ENCODE measurements at regions not wholly inside any gene's neighbourhood (a gene's known extent, or its start where the extent isn't known, plus 50 kb on each side); places are given as distances from the start of the nearest gene placed in this dataset.

GRCh38 chr17:14752011-14752410 lies 451.1 kb downstream of the HS3ST3B1 start:
- H2AFZ ChIP-seq = no peak overlapping the region
- 70% methylated on average over 2 of the region's 2 CpGs for WGBS (ENCODE audit: low lambda C conversion rate, missing lambda C conversion rate)
- no peak overlapping the region for H3K4me2 ChIP-seq
- H3K9me3 ChIP-seq (ENCODE audit: low read depth) = no peaks in the 10 kb centered on the region
- H3K27me3 ChIP-seq = no peaks in the 10 kb centered on the region
- H4K20me1 ChIP-seq (ENCODE audit: insufficient read depth, poor library complexity, severe bottlenecking) = no peaks in the 10 kb centered on the region
- H3K36me3 ChIP-seq (replicated peaks; ENCODE audit: insufficient read depth, low read depth) = no peaks in the 10 kb centered on the region
- no peak overlapping the region for H3K4me3 ChIP-seq
- DNase-seq (ENCODE audit: low spot score) = no peak
- H3K4me1 ChIP-seq (ENCODE audit: insufficient read depth) = peaks cover 8% of the 10 kb centered on the region
- no peaks in the 10 kb centered on the region for H3K9me2 ChIP-seq (replicated peaks; ENCODE audit: insufficient read depth)
- H3K27ac ChIP-seq = no peak overlapping the region
- no peaks in the 10 kb centered on the region for H3K79me2 ChIP-seq
- no peak for TF ChIP-seq EZH2phosphoT487 (IDR thresholded peaks at IDR 0.05; ENCODE audit: low read depth, severe bottlenecking, unreplicated experiment)
- no peak for TF ChIP-seq EZH2 (IDR thresholded peaks at IDR 0.05; ENCODE audit: borderline replicate concordance)
- TF ChIP-seq CTCF (IDR thresholded peaks at IDR 0.05; ENCODE audit: poor library complexity) = no peak

- Histone ChIP-seq H3K27ac (no peak overlapping the region), H3K9me3 (ENCODE audit: low read depth) (no peaks in the 10 kb centered on the region), H3K4me2 (no peak overlapping the region), H3K27me3 (no peaks in the 10 kb centered on the region), H3K79me2 (no peaks in the 10 kb centered on the region), H2AFZ (no peak overlapping the region), H3K9me2 (replicated peaks; ENCODE audit: insufficient read depth) (no peaks in the 10 kb centered on the region), H3K4me3 (no peak overlapping the region), H3K4me1 (ENCODE audit: insufficient read depth) (peaks cover under 1% of the 10 kb centered on the region), H3K36me3 (replicated peaks; ENCODE audit: insufficient read depth, low read depth) (no peaks in the 10 kb centered on the region), H4K20me1 (ENCODE audit: insufficient read depth, poor library complexity, severe bottlenecking) (no peaks in the 10 kb centered on the region)
- WGBS (ENCODE audit: low lambda C conversion rate, missing lambda C conversion rate) = 91% methylated on average over 5 of the region's 5 CpGs
- DNase-seq (ENCODE audit: low spot score) = no peak
- TF ChIP-seq EZH2 (IDR thresholded peaks at IDR 0.05; ENCODE audit: borderline replicate concordance) (no peak), EZH2phosphoT487 (IDR thresholded peaks at IDR 0.05; ENCODE audit: low read depth, severe bottlenecking, unreplicated experiment) (no peak), CTCF (IDR thresholded peaks at IDR 0.05; ENCODE audit: poor library complexity) (no peak)
Measured at GRCh38 chr17:14750866-14751265, 450.0 kb downstream of the HS3ST3B1 start.

GRCh38 chr17:14749269-14749668 lies 448.4 kb downstream of the HS3ST3B1 start:
- TF ChIP-seq CTCF (IDR thresholded peaks at IDR 0.05; ENCODE audit: poor library complexity) = no peak
- no peak for TF ChIP-seq EZH2 (IDR thresholded peaks at IDR 0.05; ENCODE audit: borderline replicate concordance)
- no peak for TF ChIP-seq EZH2phosphoT487 (IDR thresholded peaks at IDR 0.05; ENCODE audit: low read depth, severe bottlenecking, unreplicated experiment)
- no peaks in the 10 kb centered on the region for H3K79me2 ChIP-seq

More at GRCh38 chr17:14749269-14749668, 448.4 kb downstream of the HS3ST3B1 start:
- Histone ChIP-seq H3K4me3 (no peak overlapping the region), H3K9me2 (replicated peaks; ENCODE audit: insufficient read depth) (no peaks in the 10 kb centered on the region), H4K20me1 (ENCODE audit: insufficient read depth, poor library complexity, severe bottlenecking) (no peaks in the 10 kb centered on the region), H3K36me3 (replicated peaks; ENCODE audit: insufficient read depth, low read depth) (no peaks in the 10 kb centered on the region), H3K27ac (no peak overlapping the region), H3K9me3 (ENCODE audit: low read depth) (no peaks in the 10 kb centered on the region), H2AFZ (no peak overlapping the region), H3K4me2 (no peak overlapping the region), H3K27me3 (no peaks in the 10 kb centered on the region), H3K4me1 (ENCODE audit: insufficient read depth) (no peaks in the 10 kb centered on the region)
- 90% methylated on average over 4 of the region's 4 CpGs for WGBS (ENCODE audit: low lambda C conversion rate, missing lambda C conversion rate)
- no peak for DNase-seq (ENCODE audit: low spot score)

Data from hepatocyte (in vitro differentiated cells).